ENCODE measurements at regions not wholly inside any gene's neighbourhood (a gene's known extent, or its start where the extent isn't known, plus 50 kb on each side); places are given as distances from the start of the nearest gene placed in this dataset.

- DNase-seq (ENCODE audit: low read depth, low spot score) = no peak
These were observed 190.1 kb downstream of the HAUS1 start for GRCh38 chr18:46294318-46294717.

GRCh38 chr18:46294751-46295150 lies 190.6 kb downstream of the HAUS1 start:
- DNase-seq (ENCODE audit: low read depth, low spot score) = no peak

- DNase-seq (ENCODE audit: low read depth, low spot score) = no peak
These were observed 191.2 kb downstream of the HAUS1 start for GRCh38 chr18:46295416-46295815.

GRCh38 chr18:46296656-46297055 lies 192.5 kb downstream of the HAUS1 start:
- no peak for DNase-seq (ENCODE audit: low read depth, low spot score)

DNA sequence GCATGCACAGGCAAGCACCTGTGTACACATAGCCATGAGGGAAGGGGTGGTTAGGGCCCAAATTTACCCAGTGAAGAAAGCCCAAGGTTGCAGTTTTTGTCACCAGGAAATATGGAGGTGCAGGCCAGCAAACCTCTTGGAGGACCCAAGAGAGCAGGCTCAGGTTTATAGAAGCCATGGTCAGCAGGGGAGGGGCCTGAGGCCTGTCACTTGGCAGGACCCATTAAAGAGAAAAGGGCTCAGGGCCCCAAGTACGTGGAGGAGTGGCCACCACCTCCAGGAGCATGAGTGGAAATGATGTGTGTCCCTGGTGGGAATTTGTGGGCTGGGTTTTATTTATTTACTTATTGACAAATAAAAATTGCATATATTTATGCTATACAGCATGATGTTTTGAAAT lies 192.9 kb downstream of the HAUS1 start:
- DNase-seq (ENCODE audit: low read depth, low spot score) = no peak

DNA sequence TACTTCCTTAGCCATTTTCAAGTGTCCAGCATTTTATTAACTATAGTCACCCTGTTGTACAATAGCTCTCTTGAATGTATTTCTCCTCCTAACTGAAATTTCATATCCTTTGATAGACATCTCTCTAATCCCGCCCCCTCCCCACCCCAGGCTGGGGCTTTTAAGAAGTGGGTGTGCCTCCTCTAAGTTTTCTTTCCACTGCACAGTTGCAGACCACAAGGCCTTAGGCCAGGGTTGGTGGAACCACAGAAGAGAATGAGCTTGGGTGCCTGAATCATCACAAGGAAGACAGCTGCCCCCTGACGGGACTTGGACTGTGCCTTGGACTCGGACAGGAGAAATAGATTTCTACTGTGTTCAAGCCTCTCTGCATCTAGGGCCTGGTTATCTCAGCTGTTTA lies 193.4 kb downstream of the HAUS1 start:
- no peak for DNase-seq (ENCODE audit: low read depth, low spot score)

DNA sequence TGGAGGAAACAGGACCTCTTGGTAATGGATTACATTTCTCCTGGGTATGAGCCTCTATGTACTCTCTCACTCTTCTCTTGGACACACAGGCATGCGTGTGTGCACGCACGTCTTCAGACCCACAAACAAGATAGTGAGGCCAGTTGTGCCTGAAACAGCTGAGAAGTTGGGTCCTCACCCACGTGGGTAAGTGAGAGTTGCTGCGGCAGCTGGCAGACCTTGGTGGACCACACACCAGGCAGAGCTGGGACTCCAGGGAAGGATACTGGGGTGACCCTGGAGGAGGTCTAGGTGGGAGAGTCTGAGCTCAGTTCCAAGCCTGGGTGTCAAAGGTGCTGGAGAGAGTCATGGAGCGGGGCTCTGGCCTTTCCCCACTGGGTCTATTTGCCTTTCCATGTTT lies 194.3 kb downstream of the HAUS1 start:
- DNase-seq (ENCODE audit: low read depth, low spot score) = no peak

- DNase-seq (ENCODE audit: low read depth, low spot score) = no peak
These were observed 195.4 kb downstream of the HAUS1 start for GRCh38 chr18:46299465-46300008.

- no peak for DNase-seq (ENCODE audit: low read depth, low spot score)
These were observed 196.9 kb downstream of the HAUS1 start for GRCh38 chr18:46301081-46301480.

GRCh38 chr18:46301571-46301970 lies 197.4 kb downstream of the HAUS1 start:
- DNase-seq (ENCODE audit: low read depth, low spot score) = no peak

GRCh38 chr18:46302528-46303485 lies 198.6 kb downstream of the HAUS1 start:
- no peak for DNase-seq (ENCODE audit: low read depth, low spot score)

GRCh38 chr18:46310258-46310657 lies 206.1 kb downstream of the HAUS1 start:
- no peak for DNase-seq (ENCODE audit: low read depth, low spot score)

- DNase-seq (ENCODE audit: low read depth, low spot score) = no peak
These were observed 206.6 kb downstream of the HAUS1 start for GRCh38 chr18:46310675-46311345.

- DNase-seq (ENCODE audit: low read depth, low spot score) = no peak
These were observed 207.3 kb downstream of the HAUS1 start for GRCh38 chr18:46311491-46311890.

DNA sequence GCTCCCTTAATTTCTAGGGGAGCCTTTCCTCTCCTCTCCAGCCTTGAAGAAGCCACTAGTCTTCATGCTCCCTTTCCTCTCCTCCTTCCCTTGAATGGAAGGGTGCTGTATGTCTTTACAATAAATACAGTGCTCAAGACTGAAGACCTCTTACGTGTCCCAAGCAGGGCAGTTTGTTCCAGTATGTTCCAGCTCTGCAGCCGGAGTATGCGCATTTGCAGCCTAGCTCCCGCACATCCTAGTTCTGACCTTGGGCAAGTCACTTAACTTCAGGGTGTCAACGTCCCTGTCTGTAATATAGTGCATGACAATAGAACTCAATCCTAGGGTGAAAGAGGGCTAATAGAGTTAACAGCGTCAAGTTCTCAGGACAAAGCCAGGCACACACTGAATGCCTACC lies 208.0 kb downstream of the HAUS1 start:
- no peak for DNase-seq (ENCODE audit: low read depth, low spot score)

GRCh38 chr18:46313521-46313920 lies 209.3 kb downstream of the HAUS1 start:
- DNase-seq (ENCODE audit: low read depth, low spot score) = no peak

- DNase-seq (ENCODE audit: low read depth, low spot score) = no peak
These were observed 209.8 kb downstream of the HAUS1 start for GRCh38 chr18:46314011-46314410.

GRCh38 chr18:46315161-46315560 lies 211.0 kb downstream of the HAUS1 start:
- DNase-seq (ENCODE audit: low read depth, low spot score) = no peak

- DNase-seq (ENCODE audit: low read depth, low spot score) = no peak
These were observed 214.2 kb downstream of the HAUS1 start for GRCh38 chr18:46318356-46318755.

- DNase-seq (ENCODE audit: low read depth, low spot score) = no peak
These were observed 215.6 kb downstream of the HAUS1 start for GRCh38 chr18:46319783-46320182.

DNA sequence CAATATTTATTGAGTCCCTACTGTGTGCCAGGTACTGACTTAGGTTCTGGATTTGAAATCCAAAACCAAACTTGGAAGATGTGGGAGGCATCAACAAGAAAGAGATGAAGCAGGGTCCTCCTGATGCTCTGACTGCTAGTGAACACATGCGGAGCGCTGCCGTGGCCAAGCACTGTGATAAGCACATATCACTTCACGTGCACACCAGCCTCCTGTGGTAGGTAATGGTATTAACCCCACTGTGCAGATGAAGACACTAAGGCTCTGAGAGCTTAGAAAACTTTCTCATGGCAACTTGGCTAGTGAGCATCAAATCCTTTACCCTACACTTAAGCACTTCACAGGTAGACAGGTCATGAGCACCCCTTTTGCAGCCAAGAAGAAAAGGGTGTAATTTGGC lies 216.1 kb downstream of the HAUS1 start:
- DNase-seq (ENCODE audit: low read depth, low spot score) = no peak

DNA sequence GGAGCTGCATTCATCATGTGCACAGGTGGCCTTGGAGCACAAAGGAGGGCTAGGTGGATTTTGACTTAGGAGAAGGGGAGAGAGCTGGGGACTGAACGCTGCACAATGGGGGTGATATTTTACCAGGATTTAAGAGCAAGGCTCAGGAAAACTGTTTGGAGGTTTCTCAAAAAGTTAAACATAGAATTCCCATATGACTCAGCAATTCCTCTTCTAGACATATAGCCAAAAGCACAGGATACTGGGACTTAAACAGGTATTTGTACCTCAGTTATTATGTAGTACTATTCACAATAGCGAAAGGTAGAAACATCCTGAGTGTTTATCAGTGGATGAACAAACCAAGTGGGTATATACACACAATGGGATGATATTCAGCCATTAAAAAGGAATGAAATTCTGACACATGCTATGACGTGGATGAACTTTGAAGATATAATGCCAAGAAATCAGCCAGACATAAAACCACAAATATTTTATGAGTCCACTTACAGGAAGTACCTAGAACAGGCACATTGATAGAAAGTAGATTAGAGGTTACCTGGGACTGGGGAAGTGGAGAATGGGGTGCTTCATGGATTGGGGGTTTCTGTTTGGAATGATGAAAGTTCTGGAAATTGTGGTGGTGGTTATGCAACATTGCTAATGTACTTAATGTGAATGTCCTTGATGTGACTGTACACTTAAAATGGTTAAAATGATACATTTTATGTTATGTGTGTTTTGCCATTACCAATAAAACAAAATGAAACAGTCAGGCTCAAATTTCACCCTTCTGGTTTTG lies 216.9 kb downstream of the HAUS1 start:
- no peak for DNase-seq (ENCODE audit: low read depth, low spot score)
